ENCODE measurements at regions not wholly inside any gene's neighbourhood (a gene's known extent, or its start where the extent isn't known, plus 50 kb on each side); places are given as distances from the start of the nearest gene placed in this dataset.
A peak's percentile ranks its signal among the peaks of the same experiment; 100 is the strongest.

DNA sequence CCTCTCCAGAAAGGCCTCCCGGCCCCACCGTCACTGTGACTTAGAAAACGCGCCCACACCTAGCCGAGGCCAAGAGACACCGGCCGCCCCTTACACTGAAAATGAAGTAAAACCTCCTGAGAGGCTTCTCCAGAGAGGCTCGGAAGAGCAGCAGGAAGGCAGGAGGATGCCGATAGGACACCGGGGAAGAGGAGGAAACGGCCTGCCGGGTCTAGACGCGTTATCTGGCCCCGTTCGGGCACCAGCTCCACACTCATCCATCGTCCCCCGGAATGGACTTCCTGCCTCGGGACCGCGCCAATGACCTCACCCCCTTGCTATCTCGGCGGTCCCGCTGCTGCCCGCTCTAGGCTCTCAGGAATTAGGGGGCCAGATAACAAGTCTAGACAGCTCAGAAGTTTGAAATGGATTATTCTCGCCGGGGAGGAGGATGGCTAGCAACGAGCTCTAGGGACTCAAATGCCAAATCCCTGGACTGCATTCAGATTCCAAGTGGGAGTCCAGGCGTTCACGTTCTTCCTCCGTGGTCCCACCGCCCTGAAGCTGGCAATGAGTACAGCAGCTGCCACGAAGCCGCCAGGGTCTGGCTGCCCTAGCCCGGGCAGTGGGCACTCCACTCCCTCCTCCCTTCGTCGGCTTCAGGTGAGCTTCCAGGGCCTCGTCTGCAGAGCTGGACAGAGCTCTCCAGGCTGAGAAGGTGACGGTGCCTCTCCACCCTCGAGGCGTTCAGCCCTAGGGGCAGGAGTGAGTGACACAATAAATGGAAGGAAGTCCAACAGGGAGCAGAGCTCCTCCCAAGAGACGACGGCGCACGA is 350.9 kb downstream of the FOXL1 start (continued):
- TF ChIP-seq OSR2 (tag by site-specific recombination; IDR thresholded peaks at IDR 0.05) (no peak), TRIM28 (IDR thresholded peaks at IDR 0.05; ENCODE audit: borderline replicate concordance, low read length) (peak; percentile 46; the same call in 1 of the 2 replicates), ZNF121 (tag by site-specific recombination; IDR thresholded peaks at IDR 0.05) (no peak), PATZ1 (tag by site-specific recombination; IDR thresholded peaks at IDR 0.05) (peak; percentile 69), ZXDB (tag by site-specific recombination; IDR thresholded peaks at IDR 0.05) (peak; percentile 48; the same call in 1 of the 2 replicates), ZNF501 (tag by site-specific recombination; IDR thresholded peaks at IDR 0.05) (no peak)
- TF ChIP-seq, protein P1, sequence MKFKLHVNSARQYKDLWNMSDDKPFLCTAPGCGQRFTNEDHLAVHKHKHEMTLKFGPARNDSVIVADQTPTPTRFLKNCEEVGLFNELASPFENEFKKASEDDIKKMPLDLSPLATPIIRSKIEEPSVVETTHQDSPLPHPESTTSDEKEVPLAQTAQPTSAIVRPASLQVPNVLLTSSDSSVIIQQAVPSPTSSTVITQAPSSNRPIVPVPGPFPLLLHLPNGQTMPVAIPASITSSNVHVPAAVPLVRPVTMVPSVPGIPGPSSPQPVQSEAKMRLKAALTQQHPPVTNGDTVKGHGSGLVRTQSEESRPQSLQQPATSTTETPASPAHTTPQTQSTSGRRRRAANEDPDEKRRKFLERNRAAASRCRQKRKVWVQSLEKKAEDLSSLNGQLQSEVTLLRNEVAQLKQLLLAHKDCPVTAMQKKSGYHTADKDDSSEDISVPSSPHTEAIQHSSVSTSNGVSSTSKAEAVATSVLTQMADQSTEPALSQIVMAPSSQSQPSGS (tag by site-specific recombination; IDR thresholded peaks at IDR 0.05; ENCODE audit: low read depth): peak; percentile 69; the same call in 1 of the 2 replicates
- TF ChIP-seq, protein P2, sequence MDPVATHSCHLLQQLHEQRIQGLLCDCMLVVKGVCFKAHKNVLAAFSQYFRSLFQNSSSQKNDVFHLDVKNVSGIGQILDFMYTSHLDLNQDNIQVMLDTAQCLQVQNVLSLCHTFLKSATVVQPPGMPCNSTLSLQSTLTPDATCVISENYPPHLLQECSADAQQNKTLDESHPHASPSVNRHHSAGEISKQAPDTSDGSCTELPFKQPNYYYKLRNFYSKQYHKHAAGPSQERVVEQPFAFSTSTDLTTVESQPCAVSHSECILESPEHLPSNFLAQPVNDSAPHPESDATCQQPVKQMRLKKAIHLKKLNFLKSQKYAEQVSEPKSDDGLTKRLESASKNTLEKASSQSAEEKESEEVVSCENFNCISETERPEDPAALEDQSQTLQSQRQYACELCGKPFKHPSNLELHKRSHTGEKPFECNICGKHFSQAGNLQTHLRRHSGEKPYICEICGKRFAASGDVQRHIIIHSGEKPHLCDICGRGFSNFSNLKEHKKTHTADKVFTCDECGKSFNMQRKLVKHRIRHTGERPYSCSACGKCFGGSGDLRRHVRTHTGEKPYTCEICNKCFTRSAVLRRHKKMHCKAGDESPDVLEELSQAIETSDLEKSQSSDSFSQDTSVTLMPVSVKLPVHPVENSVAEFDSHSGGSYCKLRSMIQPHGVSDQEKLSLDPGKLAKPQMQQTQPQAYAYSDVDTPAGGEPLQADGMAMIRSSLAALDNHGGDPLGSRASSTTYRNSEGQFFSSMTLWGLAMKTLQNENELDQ (tag by site-specific recombination; IDR thresholded peaks at IDR 0.05; ENCODE audit: low read depth): no peak
- TF ChIP-seq, protein P3, sequence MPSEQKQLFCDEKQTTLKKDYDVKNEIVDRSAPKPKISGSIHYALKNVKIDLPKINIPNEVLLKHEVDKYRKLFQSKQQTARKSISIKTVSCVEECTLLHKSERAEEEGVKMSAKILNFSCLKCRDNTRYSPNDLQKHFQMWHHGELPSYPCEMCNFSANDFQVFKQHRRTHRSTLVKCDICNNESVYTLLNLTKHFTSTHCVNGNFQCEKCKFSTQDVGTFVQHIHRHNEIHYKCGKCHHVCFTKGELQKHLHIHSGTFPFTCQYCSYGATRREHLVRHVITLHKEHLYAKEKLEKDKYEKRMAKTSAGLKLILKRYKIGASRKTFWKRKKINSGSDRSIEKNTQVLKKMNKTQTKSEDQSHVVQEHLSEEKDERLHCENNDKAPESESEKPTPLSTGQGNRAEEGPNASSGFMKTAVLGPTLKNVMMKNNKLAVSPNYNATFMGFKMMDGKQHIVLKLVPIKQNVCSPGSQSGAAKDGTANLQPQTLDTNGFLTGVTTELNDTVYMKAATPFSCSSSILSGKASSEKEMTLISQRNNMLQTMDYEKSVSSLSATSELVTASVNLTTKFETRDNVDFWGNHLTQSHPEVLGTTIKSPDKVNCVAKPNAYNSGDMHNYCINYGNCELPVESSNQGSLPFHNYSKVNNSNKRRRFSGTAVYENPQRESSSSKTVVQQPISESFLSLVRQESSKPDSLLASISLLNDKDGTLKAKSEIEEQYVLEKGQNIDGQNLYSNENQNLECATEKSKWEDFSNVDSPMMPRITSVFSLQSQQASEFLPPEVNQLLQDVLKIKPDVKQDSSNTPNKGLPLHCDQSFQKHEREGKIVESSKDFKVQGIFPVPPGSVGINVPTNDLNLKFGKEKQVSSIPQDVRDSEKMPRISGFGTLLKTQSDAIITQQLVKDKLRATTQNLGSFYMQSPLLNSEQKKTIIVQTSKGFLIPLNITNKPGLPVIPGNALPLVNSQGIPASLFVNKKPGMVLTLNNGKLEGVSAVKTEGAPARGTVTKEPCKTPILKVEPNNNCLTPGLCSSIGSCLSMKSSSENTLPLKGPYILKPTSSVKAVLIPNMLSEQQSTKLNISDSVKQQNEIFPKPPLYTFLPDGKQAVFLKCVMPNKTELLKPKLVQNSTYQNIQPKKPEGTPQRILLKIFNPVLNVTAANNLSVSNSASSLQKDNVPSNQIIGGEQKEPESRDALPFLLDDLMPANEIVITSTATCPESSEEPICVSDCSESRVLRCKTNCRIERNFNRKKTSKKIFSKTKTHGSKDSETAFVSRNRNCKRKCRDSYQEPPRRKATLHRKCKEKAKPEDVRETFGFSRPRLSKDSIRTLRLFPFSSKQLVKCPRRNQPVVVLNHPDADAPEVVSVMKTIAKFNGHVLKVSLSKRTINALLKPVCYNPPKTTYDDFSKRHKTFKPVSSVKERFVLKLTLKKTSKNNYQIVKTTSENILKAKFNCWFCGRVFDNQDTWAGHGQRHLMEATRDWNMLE (tag by site-specific recombination; conservative IDR thresholded peaks at IDR 0.05; ENCODE audit: low read depth): no peak

GRCh38 chr16:86930001-86930400 is 351.7 kb downstream of the FOXL1 start:
- TF ChIP-seq TCF7L2 (IDR thresholded peaks at IDR 0.05; ENCODE audit: borderline replicate concordance, low read depth, low read length) (no peak), GLIS1 (tag by site-specific recombination; IDR thresholded peaks at IDR 0.05) (peak; percentile 14; the same call in 1 of the 2 replicates), KLF10 (tag by site-specific recombination; IDR thresholded peaks at IDR 0.05) (no peak), EGR2 (tag by site-specific recombination; IDR thresholded peaks at IDR 0.05; ENCODE audit: low read depth) (0 out of 2 replicates have a peak, but pooled peaks have one; percentile 6), ZNF660 (tag by site-specific recombination; IDR thresholded peaks at IDR 0.05) (no peak), ZNF837 (tag by site-specific recombination; IDR thresholded peaks at IDR 0.05) (no peak), KLF17 (tag by site-specific recombination; IDR thresholded peaks at IDR 0.05) (0 out of 2 replicates have a peak, but pooled peaks have one; percentile 21)
- TF ChIP-seq, protein P4, sequence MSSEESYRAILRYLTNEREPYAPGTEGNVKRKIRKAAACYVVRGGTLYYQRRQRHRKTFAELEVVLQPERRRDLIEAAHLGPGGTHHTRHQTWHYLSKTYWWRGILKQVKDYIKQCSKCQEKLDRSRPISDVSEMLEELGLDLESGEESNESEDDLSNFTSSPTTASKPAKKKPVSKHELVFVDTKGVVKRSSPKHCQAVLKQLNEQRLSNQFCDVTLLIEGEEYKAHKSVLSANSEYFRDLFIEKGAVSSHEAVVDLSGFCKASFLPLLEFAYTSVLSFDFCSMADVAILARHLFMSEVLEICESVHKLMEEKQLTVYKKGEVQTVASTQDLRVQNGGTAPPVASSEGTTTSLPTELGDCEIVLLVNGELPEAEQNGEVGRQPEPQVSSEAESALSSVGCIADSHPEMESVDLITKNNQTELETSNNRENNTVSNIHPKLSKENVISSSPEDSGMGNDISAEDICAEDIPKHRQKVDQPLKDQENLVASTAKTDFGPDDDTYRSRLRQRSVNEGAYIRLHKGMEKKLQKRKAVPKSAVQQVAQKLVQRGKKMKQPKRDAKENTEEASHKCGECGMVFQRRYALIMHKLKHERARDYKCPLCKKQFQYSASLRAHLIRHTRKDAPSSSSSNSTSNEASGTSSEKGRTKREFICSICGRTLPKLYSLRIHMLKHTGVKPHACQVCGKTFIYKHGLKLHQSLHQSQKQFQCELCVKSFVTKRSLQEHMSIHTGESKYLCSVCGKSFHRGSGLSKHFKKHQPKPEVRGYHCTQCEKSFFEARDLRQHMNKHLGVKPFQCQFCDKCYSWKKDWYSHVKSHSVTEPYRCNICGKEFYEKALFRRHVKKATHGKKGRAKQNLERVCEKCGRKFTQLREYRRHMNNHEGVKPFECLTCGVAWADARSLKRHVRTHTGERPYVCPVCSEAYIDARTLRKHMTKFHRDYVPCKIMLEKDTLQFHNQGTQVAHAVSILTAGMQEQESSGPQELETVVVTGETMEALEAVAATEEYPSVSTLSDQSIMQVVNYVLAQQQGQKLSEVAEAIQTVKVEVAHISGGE (tag by site-specific recombination; conservative IDR thresholded peaks at IDR 0.05; ENCODE audit: low read depth): peak; percentile 41
- H3K36me3 ChIP-seq (ENCODE audit: control insufficient read depth in 2 of 2, insufficient read depth in 1 of 2, low read length in 2 of 2): no peaks in the 10 kb centered on the region
- ChIA-PET POLR2A (interaction anchor here (0.5 to 1.6 kb wide), 3 partner anchors 22 to 582 kb away, joined by 4 to 11 read pairs (median 9); no protein-coding TSS in a partner anchor), CTCF (interaction anchor here (0.6 to 1.2 kb wide), 3 partner anchors 23 to 133 kb away, joined by 3 to 6 read pairs (median 3); no protein-coding TSS in a partner anchor)
- peaks cover 14% of the 10 kb centered on the region for H3K4me1 ChIP-seq (ENCODE audit: control insufficient read depth, insufficient read depth, low read length)
- H3K4me3 ChIP-seq (ENCODE audit: low read depth, low read length): no peak overlapping the region
- H3K27ac ChIP-seq (ENCODE audit: extremely low read depth, low read depth, low read length): no peak overlapping the region
- H3K9me3 ChIP-seq (ENCODE audit: control insufficient read depth, insufficient read depth, low read depth, low read length): no peaks in the 10 kb centered on the region
